ENCODE measurements at regions not wholly inside any gene's neighbourhood (a gene's known extent, or its start where the extent isn't known, plus 50 kb on each side); places are given as distances from the start of the nearest gene placed in this dataset.

DNA sequence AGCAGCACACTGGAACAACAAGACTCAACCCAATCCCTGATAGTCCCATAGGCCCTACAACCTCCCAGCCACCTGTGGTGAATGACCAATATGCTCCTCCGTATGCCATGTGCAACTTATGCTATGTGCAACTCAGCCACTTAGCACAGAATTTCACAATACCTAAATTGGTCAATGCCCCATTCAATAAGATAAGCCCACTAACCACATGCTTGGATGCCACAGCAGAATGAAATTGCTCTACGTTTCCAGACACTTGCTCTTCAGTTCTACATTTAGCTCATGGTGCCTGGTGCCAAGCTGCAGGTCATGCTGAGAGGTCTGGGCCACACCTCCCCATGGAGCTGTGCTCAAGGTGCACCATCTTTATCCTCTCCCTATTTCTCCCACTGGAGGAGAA lies 159.8 kb downstream of the EN1 start:
- no peak overlapping the region for H3K27ac ChIP-seq
- no peak for DNase-seq

DNA sequence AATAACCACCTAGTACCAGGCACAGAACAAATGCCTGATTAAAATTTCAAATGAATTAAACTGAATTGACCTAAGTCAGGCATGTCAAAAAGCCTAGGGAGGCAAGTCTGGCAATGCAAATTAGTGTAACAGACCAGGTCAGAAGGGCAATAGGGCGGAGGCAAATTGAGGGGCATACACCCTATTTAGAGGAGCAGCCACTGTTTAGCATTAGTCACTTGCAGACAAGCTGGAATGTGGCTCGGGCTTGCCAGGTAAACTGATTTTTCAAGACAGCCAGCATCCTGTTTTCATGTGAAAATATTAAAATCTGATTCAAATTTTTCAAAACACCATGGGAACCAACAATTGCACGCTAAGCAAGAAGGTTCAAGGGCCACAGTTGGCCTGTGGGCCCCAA lies 160.3 kb downstream of the EN1 start:
- H3K27ac ChIP-seq: no peak overlapping the region
- H3K36me3 ChIP-seq: no peaks in the 10 kb centered on the region
- DNase-seq: no peak
- no peaks in the 10 kb centered on the region for H3K27me3 ChIP-seq
- 40 to 50% methylated on average over 3 of the region's 3 CpGs for WGBS, 2 donors
- no peaks in the 10 kb centered on the region for H3K4me1 ChIP-seq
- intact Hi-C loops (cut with DNase I): no loop called here
- no peak overlapping the region for H3K4me3 ChIP-seq
- TF ChIP-seq, protein P1, sequence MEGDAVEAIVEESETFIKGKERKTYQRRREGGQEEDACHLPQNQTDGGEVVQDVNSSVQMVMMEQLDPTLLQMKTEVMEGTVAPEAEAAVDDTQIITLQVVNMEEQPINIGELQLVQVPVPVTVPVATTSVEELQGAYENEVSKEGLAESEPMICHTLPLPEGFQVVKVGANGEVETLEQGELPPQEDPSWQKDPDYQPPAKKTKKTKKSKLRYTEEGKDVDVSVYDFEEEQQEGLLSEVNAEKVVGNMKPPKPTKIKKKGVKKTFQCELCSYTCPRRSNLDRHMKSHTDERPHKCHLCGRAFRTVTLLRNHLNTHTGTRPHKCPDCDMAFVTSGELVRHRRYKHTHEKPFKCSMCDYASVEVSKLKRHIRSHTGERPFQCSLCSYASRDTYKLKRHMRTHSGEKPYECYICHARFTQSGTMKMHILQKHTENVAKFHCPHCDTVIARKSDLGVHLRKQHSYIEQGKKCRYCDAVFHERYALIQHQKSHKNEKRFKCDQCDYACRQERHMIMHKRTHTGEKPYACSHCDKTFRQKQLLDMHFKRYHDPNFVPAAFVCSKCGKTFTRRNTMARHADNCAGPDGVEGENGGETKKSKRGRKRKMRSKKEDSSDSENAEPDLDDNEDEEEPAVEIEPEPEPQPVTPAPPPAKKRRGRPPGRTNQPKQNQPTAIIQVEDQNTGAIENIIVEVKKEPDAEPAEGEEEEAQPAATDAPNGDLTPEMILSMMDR (IDR thresholded peaks at IDR 0.05): no peak
- TF ChIP-seq POLR2A (IDR thresholded peaks at IDR 0.05): no peak
- H3K9me3 ChIP-seq: no peaks in the 10 kb centered on the region

More for the DNA sequence above, 159.8 kb downstream of the EN1 start:
- Histone ChIP-seq H3K9me3 (no peaks in the 10 kb centered on the region), H3K4me1 (no peaks in the 10 kb centered on the region), H3K36me3 (no peaks in the 10 kb centered on the region), H3K27me3 (no peaks in the 10 kb centered on the region), H3K4me3 (no peak overlapping the region)
- 29 to 57% methylated on average over 1 to 2 of the region's 2 CpGs for WGBS, 2 donors
- intact Hi-C loops (cut with DNase I): no loop called here
- TF ChIP-seq POLR2A (IDR thresholded peaks at IDR 0.05): no peak
- TF ChIP-seq, protein P1 (IDR thresholded peaks at IDR 0.05): no peak

DNA sequence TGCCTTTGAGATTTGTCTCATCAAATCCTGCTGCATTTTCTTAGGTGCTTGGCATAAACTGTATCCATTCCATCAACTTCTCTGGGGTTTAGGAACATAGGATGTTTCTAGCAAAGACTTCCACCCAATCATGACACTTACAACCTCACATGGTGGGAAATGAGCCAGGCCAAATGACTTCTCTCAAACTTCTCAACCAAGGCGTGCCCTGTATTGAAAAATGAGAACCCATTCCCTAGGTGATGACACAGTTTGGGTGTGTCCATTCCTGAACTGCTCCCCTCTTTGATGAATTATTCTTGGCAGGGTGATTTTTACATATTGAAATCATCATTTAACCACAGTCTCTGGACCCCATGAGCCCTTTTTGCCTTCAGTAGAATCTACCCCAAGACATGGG lies 161.1 kb downstream of the EN1 start:
- Histone ChIP-seq H3K4me1 (no peaks in the 10 kb centered on the region), H3K9me3 (no peaks in the 10 kb centered on the region), H3K36me3 (no peaks in the 10 kb centered on the region), H3K27ac (no peak overlapping the region), H3K27me3 (peaks cover 0 to 4% (median 0%) of the 10 kb centered on the region in 4 donors), H3K4me3 (no peak overlapping the region)
- no peak for DNase-seq
- intact Hi-C loops (cut with DNase I): no loop called here
- 38% methylated on average over 1 of the region's 1 CpG for WGBS, 2 donors
- TF ChIP-seq POLR2A (IDR thresholded peaks at IDR 0.05): no peak
- TF ChIP-seq, protein P1 (IDR thresholded peaks at IDR 0.05): no peak

DNA sequence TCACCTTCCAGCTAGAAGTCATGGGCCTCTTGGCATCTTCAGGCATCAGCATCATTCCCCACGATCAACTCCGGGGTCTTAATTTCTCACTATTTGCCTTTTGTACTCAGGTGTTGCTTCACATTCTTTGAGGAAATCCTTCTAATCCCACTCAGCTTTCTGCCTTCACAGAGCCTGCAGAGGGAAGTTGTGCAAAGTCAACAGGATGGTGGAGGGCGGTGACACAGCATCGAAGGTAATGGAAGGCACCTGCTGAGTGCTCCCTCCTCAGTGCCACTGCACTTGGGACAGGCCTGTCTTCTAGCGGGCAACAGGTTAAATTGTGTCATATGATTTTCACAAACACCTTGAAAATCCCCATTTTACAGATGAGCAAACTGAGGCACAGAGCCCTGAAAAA lies 164.0 kb downstream of the EN1 start:
- no peak for TF ChIP-seq POLR2A (IDR thresholded peaks at IDR 0.05)
- TF ChIP-seq, protein P1 (IDR thresholded peaks at IDR 0.05): no peak
- Histone ChIP-seq H3K27me3 (peaks cover 0 to 13% (median 0%) of the 10 kb centered on the region in 4 donors), H3K27ac (no peak overlapping the region), H3K4me3 (no peak overlapping the region), H3K36me3 (no peaks in the 10 kb centered on the region), H3K4me1 (no peaks in the 10 kb centered on the region), H3K9me3 (no peaks in the 10 kb centered on the region)
- no peak for DNase-seq
- intact Hi-C loops (cut with DNase I): no loop called here
- WGBS, 2 donors: 71 to 76% methylated on average over 3 to 5 of the region's 5 CpGs

DNA sequence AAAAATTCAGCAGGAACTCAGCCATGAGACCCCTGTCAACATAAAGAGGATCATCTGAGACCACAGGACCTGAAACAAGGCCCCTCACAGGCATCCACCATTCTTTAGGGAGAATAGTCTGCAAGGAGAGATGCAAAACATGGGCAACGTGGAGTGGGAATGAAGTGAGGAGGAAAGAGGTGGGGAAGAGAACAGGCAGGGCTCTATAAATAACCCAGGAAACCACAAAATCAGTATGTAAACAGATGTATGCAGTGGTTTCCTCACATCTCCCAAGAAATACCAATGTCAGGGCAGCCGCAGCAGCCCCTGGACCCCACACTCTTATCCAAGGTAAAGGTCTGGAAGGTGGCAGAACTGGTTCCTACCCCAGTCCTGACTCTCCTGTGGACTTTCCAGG lies 168.5 kb downstream of the EN1 start:
- no peak for TF ChIP-seq POLR2A (IDR thresholded peaks at IDR 0.05)
- TF ChIP-seq, protein P1 (IDR thresholded peaks at IDR 0.05): no peak
- Histone ChIP-seq H3K4me1 (no peaks in the 10 kb centered on the region), H3K4me3 (no peak overlapping the region), H3K36me3 (no peaks in the 10 kb centered on the region), H3K27ac (no peak overlapping the region), H3K9me3 (no peaks in the 10 kb centered on the region), H3K27me3 (peaks cover 0 to 13% (median 0%) of the 10 kb centered on the region in 4 donors)
- WGBS, 2 donors: 13 to 24% methylated on average over 2 of the region's 2 CpGs
- intact Hi-C loops (cut with DNase I): loop anchor here (10.0 kb wide), 1 partner anchor 46 kb away; no protein-coding TSS in a partner anchor
- DNase-seq: no peak

Measured in esophagus squamous epithelium (tissue), 5 donors.